GM12874 (cell line): ENCODE measurements at regions not wholly inside any gene's neighbourhood (a gene's known extent, or its start where the extent isn't known, plus 50 kb on each side); places are given as distances from the start of the nearest gene placed in this dataset.

Source experiments
- CTCF ChIP-seq: IDR thresholded peaks from 2 replicates; pipeline ENCODE4 v1.5.1; 2011; ENCODE audit warnings: low read depth, mild to moderate bottlenecking, control low read depth, low read length, moderate library complexity; ENCODE audit not compliant: insufficient read depth

GRCh38 chr3:25145176-25145575 is 282.9 kb upstream of the RARB start:
- TF ChIP-seq CTCF, result no peak

- no peak for TF ChIP-seq CTCF
Observed at GRCh38 chr3:25150199-25150598, 277.9 kb upstream of the RARB start.

- no peak for TF ChIP-seq CTCF
Observed at GRCh38 chr3:25151281-25151902, 276.7 kb upstream of the RARB start.

GRCh38 chr3:25151903-25152295 is 276.2 kb upstream of the RARB start:
- no peak for TF ChIP-seq CTCF

- no peak for TF ChIP-seq CTCF
Observed at GRCh38 chr3:25153136-25153535, 274.9 kb upstream of the RARB start.

GRCh38 chr3:25153561-25153960 is 274.5 kb upstream of the RARB start:
- no peak for TF ChIP-seq CTCF

- no peak for TF ChIP-seq CTCF
Observed at GRCh38 chr3:25155652-25156471, 272.2 kb upstream of the RARB start.
